GM20000 (cell line): ENCODE measurements at regions not wholly inside any gene's neighbourhood (a gene's known extent, or its start where the extent isn't known, plus 50 kb on each side); places are given as distances from the start of the nearest gene placed in this dataset.

Experiments used
- DNase-seq: peaks from one replicate; pipeline ENCODE4 v3.0.0; 2012; ENCODE audit warnings: low spot score
- CTCF ChIP-seq: IDR thresholded peaks from 2 replicates; pipeline ENCODE4 v1.5.1; 2012; ENCODE audit warnings: mild to moderate bottlenecking, control low read depth; ENCODE audit errors: extremely low read depth, missing control alignments

GRCh38 chr7:13153742-13154141 is 466.3 kb downstream of the ARL4A start:
- no peak for DNase-seq
- TF ChIP-seq CTCF, result no peak

GRCh38 chr7:13155188-13155587 is 467.8 kb downstream of the ARL4A start:
- DNase-seq, result no peak
- no peak for TF ChIP-seq CTCF

GRCh38 chr7:13159003-13159402 is 471.6 kb downstream of the ARL4A start:
- TF ChIP-seq CTCF, result no peak
- DNase-seq, result no peak

- no peak for TF ChIP-seq CTCF
Measured at GRCh38 chr7:13159467-13160184, 472.2 kb downstream of the ARL4A start.

GRCh38 chr7:13161125-13161524 is 473.7 kb downstream of the ARL4A start:
- TF ChIP-seq CTCF, result no peak
- DNase-seq, result no peak

More at GRCh38 chr7:13159467-13160184, 472.2 kb downstream of the ARL4A start:
- no peak for DNase-seq

- no peak for DNase-seq
- TF ChIP-seq CTCF, result no peak
Measured at GRCh38 chr7:13165854-13166253, 478.4 kb downstream of the ARL4A start.

- no peak for TF ChIP-seq CTCF
- no peak for DNase-seq
Measured at GRCh38 chr7:13166801-13167200, 479.4 kb downstream of the ARL4A start.
